GM23248 (cell line): ENCODE measurements at regions not wholly inside any gene's neighbourhood (a gene's known extent, or its start where the extent isn't known, plus 50 kb on each side); places are given as distances from the start of the nearest gene placed in this dataset.

Experiments used
- EZH2 ChIP-seq: fragments of 200-600 bp; sonication (generic); IDR thresholded peaks from 2 replicates; pipeline ENCODE4 v1.6.1; 2018; ENCODE audit warnings: antibody characterized with exemption, mild to moderate bottlenecking; ENCODE audit not compliant: insufficient read depth, poor library complexity, severe bottlenecking
- EZH2phosphoT487 ChIP-seq: fragments of 200-600 bp; sonication (generic); IDR thresholded peaks from 2 replicates; pipeline ENCODE4 v1.6.1; 2018; ENCODE audit warnings: antibody characterized with exemption, moderate library complexity, mild to moderate bottlenecking, low read depth; ENCODE audit not compliant: insufficient read depth

- TF ChIP-seq EZH2 (no peak), EZH2phosphoT487 (no peak)
Measured at GRCh38 chr3:14312375-14312774, 90.0 kb upstream of the SLC6A6 start.
